GM18907 (cell line): ENCODE measurements at regions not wholly inside any gene's neighbourhood (a gene's known extent, or its start where the extent isn't known, plus 50 kb on each side); places are given as distances from the start of the nearest gene placed in this dataset.
"Not testable (repeated sequence)": the region's sequence is repeated elsewhere in the genome, so short reads cannot be mapped to it uniquely, and the experiment has no call there.

Experiments used
- ATAC-seq: cut with Tn5 transposase; IDR thresholded peaks from one replicate; pipeline ENCODE4 v1.9.1; 2021; ENCODE audit warnings: mild to moderate bottlenecking, moderate library complexity; ENCODE audit not compliant: unreplicated experiment

GRCh38 chr18:3328532-3328931 is 66.6 kb downstream of the MYL12B start:
- ATAC-seq, result no peak

GRCh38 chr18:3329471-3329870 is 67.5 kb downstream of the MYL12B start:
- ATAC-seq, result no peak

- no peak for ATAC-seq
Observed at GRCh38 chr18:3329872-3330271, 67.9 kb downstream of the MYL12B start.

GRCh38 chr18:3330622-3331021 is 68.7 kb downstream of the MYL12B start:
- ATAC-seq, result no peak

- ATAC-seq, result no peak
Observed at GRCh38 chr18:3332376-3332775, 70.4 kb downstream of the MYL12B start.

- ATAC-seq, result no peak
Observed at GRCh38 chr18:3333056-3333720, 71.3 kb downstream of the MYL12B start.

GRCh38 chr18:3333721-3334386 is 71.9 kb downstream of the MYL12B start:
- no peak for ATAC-seq

- no peak for ATAC-seq
Observed at GRCh38 chr18:3340015-3340681, 78.2 kb downstream of the MYL12B start.

- no peak for ATAC-seq
Observed at GRCh38 chr18:3340682-3341097, 78.8 kb downstream of the MYL12B start.

GRCh38 chr18:3342628-3343027 is 80.7 kb downstream of the MYL12B start:
- ATAC-seq, result no peak

GRCh38 chr18:3345452-3345851 is 83.5 kb downstream of the MYL12B start:
- no peak for ATAC-seq

GRCh38 chr18:3345885-3346284 is 84.0 kb downstream of the MYL12B start:
- no peak for ATAC-seq

GRCh38 chr18:3346487-3346886 is 84.6 kb downstream of the MYL12B start:
- ATAC-seq, result no peak

GRCh38 chr18:3347286-3347803 is 85.4 kb downstream of the MYL12B start:
- ATAC-seq, result no peak

GRCh38 chr18:3348176-3348575 is 86.2 kb downstream of the MYL12B start:
- ATAC-seq, result no peak

GRCh38 chr18:3349046-3349841 is 87.3 kb downstream of the MYL12B start:
- ATAC-seq, result not testable (repeated sequence)

- ATAC-seq, result no peak
Observed at GRCh38 chr18:3350021-3350420, 88.1 kb downstream of the MYL12B start.

- no peak for ATAC-seq
Observed at GRCh38 chr18:3350566-3351527, 88.9 kb downstream of the MYL12B start.

GRCh38 chr18:3354506-3354905 is 92.6 kb downstream of the MYL12B start:
- no peak for ATAC-seq

GRCh38 chr18:3356614-3357013 is 93.4 kb upstream of the TGIF1 start:
- ATAC-seq, result no peak
